B cell (primary cell): ENCODE measurements at regions not wholly inside any gene's neighbourhood (a gene's known extent, or its start where the extent isn't known, plus 50 kb on each side); places are given as distances from the start of the nearest gene placed in this dataset.

Experiments
- ATAC-seq: fragments of 200-7000 bp; cut with Tn5 transposase; one replicate; pipeline ENCODE4 v1.10.0; 2021; ENCODE audit warnings: low read depth, mild to moderate bottlenecking, moderate number of reproducible peaks, moderate library complexity
- CTCF ChIA-PET: fragments of 350-600 bp; sonication (Branson Sonifier 250); formaldehyde crosslinking; loops from one replicate; lab custom pipeline; 2021; ENCODE audit warnings: antibody characterized with exemption, inconsistent platforms; lab: Charles Lee
- POLR2A ChIA-PET: fragments of 350-600 bp; sonication (Branson Sonifier 250); formaldehyde crosslinking; loops from one replicate; lab custom pipeline; 2021; ENCODE audit warnings: antibody characterized with exemption; lab: Charles Lee
- DNase-seq: peaks from one replicate; pipeline ENCODE4 v3.0.0; 2013
- H2AFZ ChIP-seq: 2 replicates; pipeline ENCODE4 v1.6.1; 2012; ENCODE audit warnings: mild to moderate bottlenecking, low read depth, low read length; ENCODE audit not compliant: insufficient read depth, poor library complexity, severe bottlenecking
- H3K27ac ChIP-seq, 2 donors: 1 replicate in 1 of 2; 2 replicates in 1 of 2; pipeline ENCODE4 v1.5.1; 2012 to 2013; ENCODE audit warnings: low read length in 2 of 2, mild to moderate bottlenecking in 2 of 2, moderate library complexity in 1 of 2
- H3K27me3 ChIP-seq, 4 experiments: fragments of 200-600 bp in 1 of 4; sonication (generic) in 1 of 4; replicated peaks in 1 of 4; 1 replicate in 2 of 4; 2 replicates in 2 of 4; pipeline versions ENCODE4 v1.6.1 to v1.7.0; 2013 to 2016; ENCODE audit warnings: low read length in 3 of 4, mild to moderate bottlenecking in 2 of 4, mixed read lengths in 1 of 4, moderate library complexity in 1 of 4; ENCODE audit not compliant: insufficient read depth in 4 of 4, control insufficient read depth in 3 of 4; ENCODE audit errors: control extremely low read depth in 1 of 4
- H3K36me3 ChIP-seq, 2 experiments: replicated peaks in 1 of 2; 1 replicate in 1 of 2; 2 replicates in 1 of 2; pipeline versions ENCODE4 v1.6.1 to v1.7.1; 2013; ENCODE audit warnings: low read length in 1 of 2; ENCODE audit not compliant: insufficient read depth in 2 of 2, control insufficient read depth in 1 of 2; ENCODE audit errors: control extremely low read depth in 1 of 2, extremely low read depth in 1 of 2
- H3K4me1 ChIP-seq, 2 donors: fragments of 200-600 bp in 1 of 2; sonication (generic) in 1 of 2; 1 replicate in 1 of 2; 2 replicates in 1 of 2; pipeline versions ENCODE4 v1.5.1 to v1.6.1; 2013 to 2017; ENCODE audit warnings: low read length in 2 of 2; ENCODE audit not compliant: control insufficient read depth in 2 of 2, insufficient read depth in 2 of 2
- H3K4me2 ChIP-seq: replicated peaks from 2 replicates; pipeline ENCODE3; 2012; ENCODE audit warnings: mild to moderate bottlenecking, low read depth, low read length; ENCODE audit not compliant: poor library complexity, severe bottlenecking
- H3K4me3 ChIP-seq, 5 experiments: fragments of 200-600 bp in 1 of 5; sonication (generic) in 1 of 5; 1 replicate in 3 of 5; 2 replicates in 2 of 5; pipeline versions ENCODE4 v1.5.1 to v1.7.0; 2011 to 2016; ENCODE audit warnings: low read length in 4 of 5, mild to moderate bottlenecking in 4 of 5, low read depth in 2 of 5, control low read depth in 1 of 5, moderate library complexity in 1 of 5; ENCODE audit not compliant: insufficient read depth in 1 of 5; ENCODE audit errors: control extremely low read depth in 1 of 5, extremely low read depth in 1 of 5
- H3K79me2 ChIP-seq: fragments of 200-600 bp; sonication (generic); one replicate; pipeline ENCODE4 v1.6.0; 2016; ENCODE audit warnings: low read length; ENCODE audit not compliant: control insufficient read depth, insufficient read depth
- H3K9ac ChIP-seq: fragments of 200-600 bp; sonication (generic); 2 replicates; pipeline ENCODE4 v1.6.1; 2017; ENCODE audit warnings: mild to moderate bottlenecking, low read length, moderate library complexity
- H3K9me3 ChIP-seq, 3 donors: one replicate each; pipeline versions ENCODE4 v1.6.1 to v1.7.1; 2013; ENCODE audit warnings: low read length in 2 of 3; ENCODE audit not compliant: control insufficient read depth in 2 of 3, insufficient read depth in 1 of 3; ENCODE audit errors: control extremely low read depth in 1 of 3
- H4K20me1 ChIP-seq: 2 replicates; pipeline ENCODE4 v1.6.0; 2012; ENCODE audit warnings: mild to moderate bottlenecking, low read length; ENCODE audit not compliant: insufficient read depth, control insufficient read depth, poor library complexity, severe bottlenecking
- H3K27ac Mint-ChIP-seq: one replicate; pipeline ENCODE4 v1.8.0; 2021; ENCODE audit warnings: mixed read lengths
- H3K27me3 Mint-ChIP-seq: one replicate; pipeline ENCODE4 v1.8.0; 2021; ENCODE audit warnings: mixed read lengths
- H3K4me1 Mint-ChIP-seq: one replicate; pipeline ENCODE4 v1.8.0; 2021; ENCODE audit warnings: mixed read lengths
- H3K4me3 Mint-ChIP-seq: one replicate; pipeline ENCODE4 v1.8.0; 2021; ENCODE audit warnings: mixed read lengths
- H3K9me3 Mint-ChIP-seq: one replicate; pipeline ENCODE4 v1.8.0; 2022; ENCODE audit warnings: mixed read lengths; ENCODE audit not compliant: insufficient read depth
- CTCF ChIP-seq: fragments of 200-600 bp; IDR thresholded peaks from one replicate; pipeline ENCODE4 v1.8.0; 2022; ENCODE audit warnings: antibody characterized with exemption, mild to moderate bottlenecking
- EZH2 ChIP-seq: IDR thresholded peaks from 2 replicates; pipeline ENCODE4 v1.6.1; 2012; ENCODE audit warnings: borderline replicate concordance, low read depth, mild to moderate bottlenecking, moderate library complexity, low read length; ENCODE audit not compliant: insufficient read depth, poor library complexity, severe bottlenecking
- WGBS: methylation state at CpG from one replicate; pipeline ENCODE4 v1.1.5; 2013; ENCODE audit warnings: missing lambda C conversion rate; ENCODE audit not compliant: insufficient coverage; 5-methylcytosine and 5-hydroxymethylcytosine counted together
- intact Hi-C: fragments of 100-400 bp; cut with micrococcal nuclease; formaldehyde crosslinking; loops from one replicate; pipeline ENCODE4 v1.10.0; 2022

GRCh38 chrX:120801426-120801825, 74.2 kb downstream of the CT47B1 start:
- TF ChIP-seq EZH2 (no peak), CTCF (no peak)
- H3K4me3 Mint-ChIP-seq: no peak overlapping the region
- H3K9me3 Mint-ChIP-seq: no peaks in the 10 kb centered on the region
- Histone ChIP-seq H3K27ac (no peak overlapping the region), H3K27me3 (peaks cover 0 to 4% (median 0%) of the 10 kb centered on the region in 4 experiments), H3K36me3 (no peaks in the 10 kb centered on the region), H3K9me3 (no peaks in the 10 kb centered on the region), H3K4me3 (no peak overlapping the region), H3K79me2 (no peaks in the 10 kb centered on the region), H2AFZ (no peak overlapping the region), H3K9ac (no peak overlapping the region), H3K4me1 (no peaks in the 10 kb centered on the region), H4K20me1 (no peaks in the 10 kb centered on the region), H3K4me2 (no peak overlapping the region)
- H3K4me1 Mint-ChIP-seq: no peaks in the 10 kb centered on the region
- no peak overlapping the region for H3K27ac Mint-ChIP-seq
- 100% methylated on average over 2 of the region's 4 CpGs for WGBS
- H3K27me3 Mint-ChIP-seq: no peaks in the 10 kb centered on the region
- DNase-seq (no peak), ATAC-seq (no peak)
- intact Hi-C loops: no loop called here
- ChIA-PET POLR2A (no interaction called here), CTCF (interaction anchor here (1.3 kb wide), 1 partner anchor 11 kb away, joined by 3 read pairs; no protein-coding TSS in a partner anchor)

- Mint-ChIP-seq H3K27me3 (no peaks in the 10 kb centered on the region), H3K9me3 (no peaks in the 10 kb centered on the region), H3K4me3 (no peak overlapping the region), H3K4me1 (no peaks in the 10 kb centered on the region), H3K27ac (no peak overlapping the region)
- ChIA-PET POLR2A (no interaction called here), CTCF (no interaction called here)
- Histone ChIP-seq H4K20me1 (no peaks in the 10 kb centered on the region), H3K36me3 (no peaks in the 10 kb centered on the region), H3K27me3 (no peaks in the 10 kb centered on the region), H3K4me3 (no peak overlapping the region), H3K4me2 (no peak overlapping the region), H3K4me1 (no peaks in the 10 kb centered on the region), H2AFZ (no peak overlapping the region), H3K79me2 (no peaks in the 10 kb centered on the region), H3K27ac (no peak overlapping the region), H3K9ac (no peak overlapping the region), H3K9me3 (no peaks in the 10 kb centered on the region)
- ATAC-seq (no peak), DNase-seq (no peak)
- WGBS: no CpG with 5 or more reads among the region's 3 CpGs
- intact Hi-C loops: no loop called here
- no peak for TF ChIP-seq EZH2
- no peak for TF ChIP-seq CTCF
Measured at GRCh38 chrX:120797188-120797851, 78.3 kb downstream of the CT47B1 start.
